ENCODE measurements at regions not wholly inside any gene's neighbourhood (a gene's known extent, or its start where the extent isn't known, plus 50 kb on each side); places are given as distances from the start of the nearest gene placed in this dataset.

DNA sequence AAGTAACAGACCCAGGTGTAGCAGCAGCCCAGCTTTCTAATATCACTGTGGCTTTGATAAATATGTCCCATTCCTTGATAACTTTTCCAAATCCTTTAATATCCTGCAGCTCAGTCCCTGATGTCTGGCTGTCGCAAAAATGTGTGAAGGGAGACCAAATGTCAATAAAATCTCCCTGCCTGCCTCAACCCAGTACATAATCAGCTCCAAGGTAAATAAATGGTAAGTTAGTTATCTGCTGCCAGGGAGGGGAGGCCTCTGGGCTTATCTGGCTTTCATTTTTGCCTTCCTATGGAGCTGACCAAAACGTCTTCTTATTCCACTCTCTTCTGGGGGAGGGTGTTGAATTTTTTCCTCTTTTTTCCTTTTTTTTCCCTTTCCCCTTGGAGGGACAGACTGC is 630.6 kb downstream of the MID1IP1 start:
- no peak for TF ChIP-seq POLR2A (IDR thresholded peaks at IDR 0.05)
- TF ChIP-seq CTCF (IDR thresholded peaks at IDR 0.05), result no peak
- no peak for TF ChIP-seq EP300 (IDR thresholded peaks at IDR 0.05; ENCODE audit: low read depth)

All from transverse colon (tissue), 3 donors.